ENCODE measurements at regions not wholly inside any gene's neighbourhood (a gene's known extent, or its start where the extent isn't known, plus 50 kb on each side); places are given as distances from the start of the nearest gene placed in this dataset.
"Not testable (repeated sequence)": the region's sequence is repeated elsewhere in the genome, so short reads cannot be mapped to it uniquely, and the experiment has no call there.

- DNase-seq: no peak
Measured at GRCh38 chr5:174528821-174529544, 195.4 kb upstream of the MSX2 start.

GRCh38 chr5:174529925-174530681 lies 194.3 kb upstream of the MSX2 start:
- DNase-seq: no peak

- no peak for DNase-seq
Measured at GRCh38 chr5:174531782-174532191, 192.6 kb upstream of the MSX2 start.

- no peak for DNase-seq
Measured at GRCh38 chr5:174532455-174533453, 191.6 kb upstream of the MSX2 start.

- no peak for DNase-seq
Measured at GRCh38 chr5:174533751-174534241, 190.6 kb upstream of the MSX2 start.

GRCh38 chr5:174535669-174536068 lies 188.7 kb upstream of the MSX2 start:
- no peak for DNase-seq

- DNase-seq: not testable (repeated sequence)
Measured at GRCh38 chr5:174539823-174540222, 184.6 kb upstream of the MSX2 start.

- no peak for DNase-seq
Measured at GRCh38 chr5:174542037-174542436, 182.3 kb upstream of the MSX2 start.

- DNase-seq: no peak
Measured at GRCh38 chr5:174542471-174542870, 181.9 kb upstream of the MSX2 start.

GRCh38 chr5:174545926-174546325 lies 178.5 kb upstream of the MSX2 start:
- no peak for DNase-seq

GRCh38 chr5:174547814-174548213 lies 176.6 kb upstream of the MSX2 start:
- DNase-seq: no peak

- no peak for DNase-seq
Measured at GRCh38 chr5:174549254-174549653, 175.1 kb upstream of the MSX2 start.

GRCh38 chr5:174550026-174550425 lies 174.4 kb upstream of the MSX2 start:
- DNase-seq: no peak

- DNase-seq: no peak
Measured at GRCh38 chr5:174552428-174552827, 172.0 kb upstream of the MSX2 start.

GRCh38 chr5:174553556-174553955 lies 170.8 kb upstream of the MSX2 start:
- no peak for DNase-seq

- DNase-seq: no peak
Measured at GRCh38 chr5:174555726-174556125, 168.7 kb upstream of the MSX2 start.

GRCh38 chr5:174556756-174557155 lies 167.6 kb upstream of the MSX2 start:
- no peak for DNase-seq

GRCh38 chr5:174558190-174558589 lies 166.2 kb upstream of the MSX2 start:
- no peak for DNase-seq

GRCh38 chr5:174559141-174559540 lies 165.2 kb upstream of the MSX2 start:
- DNase-seq: no peak

GRCh38 chr5:174559566-174560090 lies 164.8 kb upstream of the MSX2 start:
- DNase-seq: no peak

- DNase-seq: no peak
Measured at GRCh38 chr5:174560861-174561260, 163.5 kb upstream of the MSX2 start.

GRCh38 chr5:174563040-174563439 lies 161.3 kb upstream of the MSX2 start:
- DNase-seq: not testable (repeated sequence)

- no peak for DNase-seq
Measured at GRCh38 chr5:174563899-174564298, 160.5 kb upstream of the MSX2 start.

Data from NCI-H226 (cell line).